ENCODE measurements at regions not wholly inside any gene's neighbourhood (a gene's known extent, or its start where the extent isn't known, plus 50 kb on each side); places are given as distances from the start of the nearest gene placed in this dataset.

DNA sequence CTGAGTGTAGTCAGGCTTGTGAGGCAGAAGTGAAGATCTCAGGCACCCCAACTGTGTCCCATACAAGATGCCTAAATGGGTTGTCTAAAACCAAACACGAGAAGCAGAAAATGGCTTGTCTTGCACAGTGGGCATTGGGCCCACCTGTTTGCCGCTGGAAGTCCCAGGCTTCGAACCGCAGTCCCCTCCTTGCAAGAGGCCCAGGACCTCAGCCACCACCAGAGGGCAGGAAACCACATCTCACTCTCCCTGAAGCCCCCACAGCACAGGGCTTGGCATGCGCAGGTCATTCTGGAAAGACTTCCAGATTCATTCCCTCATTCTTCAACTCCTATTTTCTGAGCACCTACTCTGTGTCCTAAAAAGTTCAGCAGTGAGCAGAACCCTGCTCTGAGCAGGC, 973.7 kb downstream of the UQCRFS1 start:
- no peak for DNase-seq

- DNase-seq = no peak
Measured at GRCh38 chr19:28238270-28238820, 974.6 kb downstream of the UQCRFS1 start.

- no peak for DNase-seq
Measured at GRCh38 chr19:28235606-28236125, 977.3 kb downstream of the UQCRFS1 start.

DNA sequence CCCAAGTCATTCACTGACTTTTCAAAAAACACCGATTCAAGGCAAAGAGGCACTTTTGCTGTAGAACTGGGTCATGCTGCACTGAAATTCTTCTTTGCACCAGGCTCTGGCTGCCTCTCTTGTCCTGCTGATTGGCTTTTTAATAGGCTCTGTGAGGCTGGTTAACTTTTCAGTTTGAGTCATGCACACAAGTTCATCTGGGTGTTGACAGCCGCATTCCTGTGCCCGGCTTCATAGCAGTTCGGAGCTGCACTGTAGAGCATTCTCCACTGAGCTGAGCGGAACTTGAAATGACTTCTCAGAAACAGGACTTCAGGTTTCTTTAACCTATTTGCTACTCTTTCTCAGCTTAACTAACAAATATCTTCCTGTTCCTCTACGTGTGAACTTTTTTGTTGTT, 978.3 kb downstream of the UQCRFS1 start:
- DNase-seq = no peak

DNA sequence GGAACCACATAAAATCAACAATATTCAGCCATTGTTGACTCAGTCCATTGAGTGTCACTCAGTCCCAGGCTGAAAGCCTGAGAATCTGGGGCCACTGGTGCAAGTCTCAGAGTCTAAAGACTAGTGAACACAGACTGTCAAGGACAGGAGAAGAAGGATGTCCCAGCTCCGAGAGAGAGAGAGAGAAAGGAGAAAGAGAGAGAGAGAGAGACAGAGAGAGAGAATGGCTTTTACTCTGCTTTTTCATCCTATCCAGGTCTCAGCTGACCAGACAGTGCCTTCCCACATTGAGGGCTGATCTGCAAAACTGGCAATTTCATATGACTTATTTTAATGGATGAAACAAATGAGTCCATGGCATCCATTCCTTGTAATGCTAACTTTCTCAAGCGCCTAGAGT, 984.1 kb downstream of the UQCRFS1 start:
- DNase-seq = no peak

DNA sequence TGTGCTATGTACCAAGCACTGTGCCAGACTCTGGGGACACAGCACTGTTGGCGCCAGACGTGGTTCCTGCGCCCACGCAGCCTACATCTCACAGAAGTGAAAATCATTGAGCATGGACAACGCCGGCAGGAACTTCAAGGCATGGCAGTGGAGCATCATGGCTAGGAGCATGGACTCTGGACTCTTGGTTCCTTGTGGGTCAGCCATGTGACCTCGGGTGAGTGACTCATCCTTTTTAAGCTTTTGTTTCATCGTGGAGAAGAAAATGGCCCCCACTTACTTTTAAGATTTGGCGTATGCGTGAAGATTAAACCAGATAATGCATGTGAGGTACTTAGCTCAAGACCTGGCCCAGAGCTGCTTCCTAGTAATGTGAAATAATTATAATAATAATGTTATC, 988.5 kb downstream of the UQCRFS1 start:
- DNase-seq = no peak

GRCh38 chr19:28221736-28222135, 991.2 kb downstream of the UQCRFS1 start:
- no peak for DNase-seq

DNA sequence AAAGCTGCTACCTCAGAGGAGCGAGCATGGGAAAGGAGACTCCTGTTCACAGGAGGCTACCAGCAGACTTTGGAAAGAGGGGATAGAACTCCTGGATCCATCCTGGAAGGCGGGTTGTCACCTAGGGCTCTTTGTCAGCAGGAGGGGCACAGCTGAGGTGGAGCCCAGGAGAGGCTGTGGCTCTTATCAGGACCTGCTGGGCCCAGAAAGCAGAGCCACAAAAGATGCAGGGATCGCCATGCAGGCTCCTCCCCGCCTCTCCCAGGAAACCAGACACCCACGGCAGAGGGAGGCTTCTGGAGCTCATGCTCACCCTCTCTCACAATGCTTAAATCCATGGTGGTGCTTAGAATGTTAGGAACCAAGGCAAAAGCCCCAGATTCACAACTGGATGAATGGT, 994.2 kb downstream of the UQCRFS1 start:
- DNase-seq = no peak

GRCh38 chr19:28217022-28217421, 995.9 kb downstream of the UQCRFS1 start:
- DNase-seq = no peak

DNA sequence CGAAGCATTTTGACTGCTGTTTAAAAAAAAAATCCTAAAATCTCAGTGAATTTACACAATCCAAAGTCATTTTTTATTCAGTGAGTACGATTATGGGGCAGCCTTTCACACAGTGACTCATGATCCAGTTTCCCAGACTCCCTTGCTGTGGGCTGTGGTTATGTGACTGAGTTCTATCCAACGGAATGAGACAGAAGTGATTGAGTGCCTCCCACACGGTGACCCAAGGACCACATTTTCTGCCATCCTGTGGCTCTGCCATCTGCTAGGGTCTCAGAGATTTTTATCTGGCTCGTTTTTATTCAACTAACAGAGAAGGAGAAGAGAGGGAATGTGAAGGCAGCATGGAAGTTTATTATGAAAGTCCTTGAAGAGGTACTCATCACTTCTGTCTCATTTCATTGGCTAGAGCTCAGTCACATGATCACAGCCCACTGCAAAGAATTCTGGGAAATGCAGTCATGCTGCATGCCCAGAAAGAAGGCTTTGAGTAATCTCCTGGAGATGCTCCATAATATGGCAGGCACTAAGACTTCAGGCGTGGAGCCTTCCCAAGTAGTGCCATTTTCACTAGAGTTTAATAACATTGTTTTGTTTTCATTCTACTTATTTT, 999.4 kb downstream of the UQCRFS1 start:
- DNase-seq = no peak

GRCh38 chr19:28210886-28211285, 1002.1 kb downstream of the UQCRFS1 start:
- no peak for DNase-seq

GRCh38 chr19:28208745-28209144, 1004.2 kb downstream of the UQCRFS1 start:
- DNase-seq = no peak

DNA sequence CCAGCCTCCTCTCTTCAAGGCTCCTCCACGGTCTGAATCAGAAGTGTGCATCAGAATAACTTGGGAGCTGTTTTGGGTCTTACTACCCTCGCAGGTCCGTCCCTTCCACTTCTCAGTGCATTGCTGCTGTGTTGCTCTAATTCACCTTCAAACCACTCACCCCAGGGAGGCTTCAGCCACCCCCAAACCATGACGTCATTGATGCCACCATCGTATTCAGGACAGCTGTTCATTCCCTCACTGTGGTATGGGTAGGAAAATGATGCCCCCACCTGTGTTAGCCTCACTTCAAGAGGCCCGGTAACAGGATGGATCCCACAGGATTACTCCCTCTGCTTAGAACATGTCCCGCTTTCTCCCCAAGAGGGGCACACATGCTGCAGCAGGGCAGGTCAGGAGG, 1005.7 kb downstream of the UQCRFS1 start:
- no peak for DNase-seq

DNA sequence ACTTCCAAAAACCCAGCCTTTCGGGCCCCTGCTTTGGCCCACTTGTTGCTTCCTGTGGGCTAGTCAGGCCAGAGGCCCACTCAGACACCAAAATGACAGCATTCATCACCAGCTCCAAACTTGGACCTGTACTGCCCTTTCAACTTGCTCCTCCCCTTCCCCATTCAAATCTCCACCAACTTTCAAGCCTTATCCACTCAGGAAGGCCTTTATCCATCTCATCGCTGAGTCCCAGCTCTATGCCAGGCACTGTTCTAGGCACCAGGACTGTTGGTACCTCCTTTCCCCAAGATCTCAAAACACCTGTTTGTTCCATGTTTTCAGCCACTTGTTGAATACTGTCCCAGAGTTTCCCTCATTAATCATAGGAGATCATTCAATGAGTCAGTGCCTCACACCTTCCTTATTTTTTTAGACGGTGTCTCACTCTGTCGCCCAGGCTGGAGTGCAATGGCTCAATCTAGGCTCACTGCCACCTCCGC, 1011.4 kb downstream of the UQCRFS1 start:
- DNase-seq = no peak

- DNase-seq = no peak
Measured at GRCh38 chr19:28199323-28199722, 1013.6 kb downstream of the UQCRFS1 start.

- DNase-seq = no peak
Measured at GRCh38 chr19:28196961-28197360, 1016.0 kb downstream of the UQCRFS1 start.

- DNase-seq = no peak
Measured at GRCh38 chr19:28196101-28196500, 1016.9 kb downstream of the UQCRFS1 start.

DNA sequence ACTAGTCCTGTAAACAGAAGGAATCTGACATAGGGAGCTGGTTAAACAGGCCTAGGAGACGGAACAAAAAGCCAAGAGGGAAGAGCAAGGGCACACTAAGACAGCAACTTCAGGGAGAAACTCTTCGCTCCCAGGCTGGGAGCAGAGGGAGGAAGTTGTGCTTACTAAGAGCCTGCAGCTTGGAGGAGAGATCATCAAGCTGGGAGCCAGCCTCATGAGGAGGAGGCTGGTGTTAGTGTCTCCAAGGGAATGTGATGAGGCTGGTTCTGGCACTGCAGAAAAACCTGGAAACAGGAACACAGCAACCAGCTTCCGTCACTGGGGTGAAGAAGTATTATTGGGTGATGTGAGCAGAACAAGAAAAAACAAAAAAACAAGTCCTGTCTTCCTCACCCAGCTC, 1027.3 kb downstream of the UQCRFS1 start:
- no peak for DNase-seq

DNA sequence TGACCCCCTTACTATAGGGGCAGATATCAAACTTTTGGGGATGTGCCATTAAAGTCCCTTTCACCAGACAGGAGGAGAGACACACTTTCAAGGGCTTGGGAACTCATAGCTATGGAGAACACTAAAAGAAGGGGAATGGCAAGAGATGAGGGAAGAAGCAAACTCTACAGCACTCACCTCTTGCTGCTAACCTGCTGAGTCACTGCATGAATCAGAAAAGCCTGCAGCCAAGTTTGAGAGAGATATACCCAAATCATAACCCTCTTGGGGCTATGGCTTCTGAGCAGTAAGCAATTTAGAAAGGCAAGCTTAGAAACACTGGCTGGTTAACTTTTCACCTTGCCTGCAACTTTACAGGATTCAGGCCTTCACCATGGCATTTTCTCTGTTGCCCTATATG, 1028.0 kb downstream of the UQCRFS1 start:
- DNase-seq = no peak

DNA sequence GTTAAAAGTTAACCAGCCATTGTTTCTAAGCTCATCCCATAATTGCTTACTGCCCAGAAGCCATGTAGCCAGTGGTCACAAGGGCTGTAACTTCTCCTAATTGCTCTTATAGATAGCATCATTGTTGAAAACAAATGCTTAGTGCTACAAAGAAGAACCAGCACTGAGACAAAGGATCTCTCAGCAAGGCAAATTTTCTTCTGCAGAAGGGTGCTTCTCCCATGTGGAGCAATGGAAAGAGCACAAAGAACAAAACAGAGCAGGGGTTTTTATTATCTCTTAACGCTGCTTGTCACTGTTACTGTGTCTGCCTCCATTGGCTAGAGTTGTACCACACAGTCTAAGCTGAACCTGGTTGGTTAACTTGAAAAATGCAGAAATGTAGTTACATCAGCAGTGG, 1036.8 kb downstream of the UQCRFS1 start:
- no peak for DNase-seq

DNA sequence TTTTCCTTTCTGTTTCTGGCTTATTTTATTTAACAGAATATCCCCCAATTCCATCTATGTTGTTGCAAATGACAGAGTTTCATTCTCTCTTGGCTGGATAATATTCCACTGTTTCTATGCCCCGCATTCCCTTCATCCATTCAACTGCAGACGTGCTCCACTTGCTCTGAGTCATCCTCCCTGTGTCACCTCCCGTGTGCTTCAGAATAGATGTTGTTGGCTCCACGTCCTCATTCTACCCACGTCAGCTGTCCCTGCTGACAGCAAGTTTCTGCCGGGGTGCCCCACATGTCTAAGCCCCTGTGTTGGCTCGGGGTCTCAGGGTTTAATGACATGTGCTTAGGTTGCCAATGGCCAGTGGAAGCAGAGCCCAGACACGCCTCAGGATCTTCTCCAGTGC, 1041.0 kb downstream of the UQCRFS1 start:
- no peak for DNase-seq

- no peak for DNase-seq
Measured at GRCh38 chr19:28170066-28170465, 1042.9 kb downstream of the UQCRFS1 start.

- DNase-seq = no peak
Measured at GRCh38 chr19:28169168-28169887, 1043.6 kb downstream of the UQCRFS1 start.

GRCh38 chr19:28168557-28168956, 1044.4 kb downstream of the UQCRFS1 start:
- no peak for DNase-seq
